ENCODE measurements at regions not wholly inside any gene's neighbourhood (a gene's known extent, or its start where the extent isn't known, plus 50 kb on each side); places are given as distances from the start of the nearest gene placed in this dataset.

- no peak overlapping the region for H3K4me3 Mint-ChIP-seq (ENCODE audit: low read depth)
- no peak for DNase-seq (ENCODE audit: low spot score, unreplicated experiment)
- TF ChIP-seq, protein P1, sequence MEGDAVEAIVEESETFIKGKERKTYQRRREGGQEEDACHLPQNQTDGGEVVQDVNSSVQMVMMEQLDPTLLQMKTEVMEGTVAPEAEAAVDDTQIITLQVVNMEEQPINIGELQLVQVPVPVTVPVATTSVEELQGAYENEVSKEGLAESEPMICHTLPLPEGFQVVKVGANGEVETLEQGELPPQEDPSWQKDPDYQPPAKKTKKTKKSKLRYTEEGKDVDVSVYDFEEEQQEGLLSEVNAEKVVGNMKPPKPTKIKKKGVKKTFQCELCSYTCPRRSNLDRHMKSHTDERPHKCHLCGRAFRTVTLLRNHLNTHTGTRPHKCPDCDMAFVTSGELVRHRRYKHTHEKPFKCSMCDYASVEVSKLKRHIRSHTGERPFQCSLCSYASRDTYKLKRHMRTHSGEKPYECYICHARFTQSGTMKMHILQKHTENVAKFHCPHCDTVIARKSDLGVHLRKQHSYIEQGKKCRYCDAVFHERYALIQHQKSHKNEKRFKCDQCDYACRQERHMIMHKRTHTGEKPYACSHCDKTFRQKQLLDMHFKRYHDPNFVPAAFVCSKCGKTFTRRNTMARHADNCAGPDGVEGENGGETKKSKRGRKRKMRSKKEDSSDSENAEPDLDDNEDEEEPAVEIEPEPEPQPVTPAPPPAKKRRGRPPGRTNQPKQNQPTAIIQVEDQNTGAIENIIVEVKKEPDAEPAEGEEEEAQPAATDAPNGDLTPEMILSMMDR (IDR thresholded peaks at IDR 0.05; ENCODE audit: unreplicated experiment), result no peak
- H3K4me1 Mint-ChIP-seq (ENCODE audit: low read depth), result peaks cover 5% of the 10 kb centered on the region
- no peak overlapping the region for H3K27ac Mint-ChIP-seq
- peaks cover 10% of the 10 kb centered on the region for H3K27me3 Mint-ChIP-seq
- H3K36me3 Mint-ChIP-seq (ENCODE audit: insufficient read depth), result no peaks in the 10 kb centered on the region
- no peaks in the 10 kb centered on the region for H3K9me3 Mint-ChIP-seq (ENCODE audit: low read depth)
Observed at GRCh38 chr9:79807971-79808370, 236.2 kb downstream of the TLE4 start.

GRCh38 chr9:79806086-79806485 lies 234.3 kb downstream of the TLE4 start:
- TF ChIP-seq, protein P1 (IDR thresholded peaks at IDR 0.05; ENCODE audit: unreplicated experiment), result no peak
- Mint-ChIP-seq H3K27ac (no peak overlapping the region), H3K4me1 (ENCODE audit: low read depth) (peaks cover 5% of the 10 kb centered on the region), H3K36me3 (ENCODE audit: insufficient read depth) (no peaks in the 10 kb centered on the region), H3K27me3 (peaks cover 3% of the 10 kb centered on the region), H3K4me3 (ENCODE audit: low read depth) (no peak overlapping the region), H3K9me3 (ENCODE audit: low read depth) (no peaks in the 10 kb centered on the region)
- no peak for DNase-seq (ENCODE audit: low spot score, unreplicated experiment)

DNA sequence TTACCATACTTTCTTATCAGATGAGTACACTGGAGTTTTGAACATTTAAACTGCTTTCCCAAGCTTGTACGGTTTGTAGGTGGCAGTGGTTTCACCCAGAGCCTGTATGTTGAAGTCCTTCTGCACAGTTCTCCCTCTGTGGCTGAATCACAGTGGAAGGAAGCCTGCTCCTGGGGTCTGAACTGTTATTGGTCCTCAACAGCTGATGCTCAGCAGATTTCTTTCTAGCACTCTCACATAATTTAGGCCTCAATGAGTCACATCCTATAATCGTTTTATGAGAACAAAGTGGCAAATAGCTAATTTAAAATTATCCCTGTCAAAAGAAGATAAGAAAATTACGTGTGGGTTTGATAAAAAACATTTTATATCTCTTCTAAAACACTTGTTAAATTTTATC lies 229.7 kb downstream of the TLE4 start:
- H3K4me1 Mint-ChIP-seq (ENCODE audit: low read depth), result no peaks in the 10 kb centered on the region
- H3K9me3 Mint-ChIP-seq (ENCODE audit: low read depth), result no peaks in the 10 kb centered on the region
- no peaks in the 10 kb centered on the region for H3K27me3 Mint-ChIP-seq
- TF ChIP-seq, protein P1 (IDR thresholded peaks at IDR 0.05; ENCODE audit: unreplicated experiment), result no peak
- no peak overlapping the region for H3K4me3 Mint-ChIP-seq (ENCODE audit: low read depth)
- no peaks in the 10 kb centered on the region for H3K36me3 Mint-ChIP-seq (ENCODE audit: insufficient read depth)
- no peak overlapping the region for H3K27ac Mint-ChIP-seq
- DNase-seq (ENCODE audit: low spot score, unreplicated experiment), result no peak

DNA sequence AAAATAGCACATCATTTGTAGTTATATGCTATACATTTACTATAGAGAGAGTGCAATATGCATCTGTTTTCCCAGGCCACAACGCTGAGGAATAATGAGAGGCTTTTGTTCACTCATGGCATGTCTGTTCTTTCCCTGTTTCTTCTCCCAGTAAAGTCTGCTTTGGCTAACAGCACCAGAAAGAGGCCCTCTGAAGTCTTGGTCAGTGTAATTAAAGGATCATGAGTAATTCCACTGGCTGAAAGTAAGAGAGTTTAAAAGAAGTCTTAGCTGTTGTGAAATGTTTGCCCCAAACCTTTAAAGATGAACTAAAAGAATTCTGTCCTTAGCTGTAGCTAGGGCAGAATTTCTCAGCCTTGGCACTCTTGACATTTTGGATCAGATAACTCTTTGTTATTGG lies 228.8 kb downstream of the TLE4 start:
- no peak for DNase-seq (ENCODE audit: low spot score, unreplicated experiment)

DNA sequence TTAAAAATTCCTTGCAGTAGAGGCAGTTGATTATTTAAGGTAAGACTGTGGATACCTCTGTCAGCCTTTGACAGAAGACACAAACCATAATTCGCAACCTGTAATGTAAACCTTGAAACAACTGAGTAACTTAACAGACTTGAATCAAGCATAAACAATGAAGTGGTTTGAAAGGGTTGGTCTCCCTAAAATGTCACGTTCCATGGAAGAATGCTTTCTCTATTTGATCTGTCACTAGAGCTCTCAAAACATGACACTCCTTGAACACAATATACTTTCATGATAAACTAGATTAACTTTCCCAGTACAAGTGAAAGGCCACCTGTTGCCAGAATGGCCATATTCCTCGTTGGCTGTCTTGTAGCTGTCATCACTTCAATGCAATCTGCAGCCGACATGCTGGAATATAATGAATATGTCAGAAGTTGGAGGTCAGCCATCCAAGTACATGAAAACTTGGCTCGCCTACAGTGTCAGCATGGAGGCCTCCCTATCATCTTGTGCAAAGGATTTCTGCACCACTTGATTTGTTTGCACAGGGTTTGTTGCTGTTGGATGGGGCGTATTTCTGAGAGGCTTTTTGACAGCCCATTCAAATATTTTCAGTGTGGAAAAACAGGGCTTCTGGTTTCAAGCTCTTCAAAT lies 228.0 kb downstream of the TLE4 start:
- H3K9me3 Mint-ChIP-seq (ENCODE audit: low read depth), result no peaks in the 10 kb centered on the region
- no peaks in the 10 kb centered on the region for H3K36me3 Mint-ChIP-seq (ENCODE audit: insufficient read depth)
- H3K4me1 Mint-ChIP-seq (ENCODE audit: low read depth), result no peaks in the 10 kb centered on the region
- H3K4me3 Mint-ChIP-seq (ENCODE audit: low read depth), result no peak overlapping the region
- DNase-seq (ENCODE audit: low spot score, unreplicated experiment), result no peak
- TF ChIP-seq, protein P1 (IDR thresholded peaks at IDR 0.05; ENCODE audit: unreplicated experiment), result no peak
- H3K27me3 Mint-ChIP-seq, result no peaks in the 10 kb centered on the region
- H3K27ac Mint-ChIP-seq, result no peak overlapping the region

More for the DNA sequence above, 228.8 kb downstream of the TLE4 start:
- H3K9me3 Mint-ChIP-seq (ENCODE audit: low read depth), result no peaks in the 10 kb centered on the region
- H3K36me3 Mint-ChIP-seq (ENCODE audit: insufficient read depth), result no peaks in the 10 kb centered on the region
- H3K4me1 Mint-ChIP-seq (ENCODE audit: low read depth), result no peaks in the 10 kb centered on the region
- H3K4me3 Mint-ChIP-seq (ENCODE audit: low read depth), result no peak overlapping the region
- no peaks in the 10 kb centered on the region for H3K27me3 Mint-ChIP-seq
- H3K27ac Mint-ChIP-seq, result no peak overlapping the region
- TF ChIP-seq, protein P1 (IDR thresholded peaks at IDR 0.05; ENCODE audit: unreplicated experiment), result no peak

All from progenitor cell of endocrine pancreas (in vitro differentiated cells).